GM19023 (cell line): ENCODE measurements at regions not wholly inside any gene's neighbourhood (a gene's known extent, or its start where the extent isn't known, plus 50 kb on each side); places are given as distances from the start of the nearest gene placed in this dataset.

ENCODE experiments used
- ATAC-seq: cut with Tn5 transposase; IDR thresholded peaks from one replicate; pipeline ENCODE4 v1.9.1; 2021; ENCODE audit warnings: mild to moderate bottlenecking, moderate library complexity; ENCODE audit not compliant: unreplicated experiment

DNA sequence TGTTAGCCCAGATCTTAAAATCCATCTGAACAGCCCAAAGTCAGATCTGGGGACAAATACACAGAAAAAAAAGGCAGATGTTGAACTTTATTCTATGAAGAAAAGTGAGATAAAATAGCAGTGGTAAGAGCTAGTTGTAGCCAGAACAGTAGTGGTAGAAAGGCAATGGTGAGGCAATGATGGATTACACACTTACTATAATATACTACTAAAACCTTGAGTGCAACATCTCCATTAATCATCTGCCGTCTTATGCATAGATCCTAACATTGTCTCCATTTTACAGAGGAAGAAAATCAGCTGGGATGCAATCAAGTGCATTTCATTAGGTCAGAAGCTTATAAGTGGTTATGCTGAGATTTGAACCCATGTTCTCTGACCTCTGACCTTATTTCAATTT lies 699.6 kb downstream of the CDH11 start:
- no peak for ATAC-seq

DNA sequence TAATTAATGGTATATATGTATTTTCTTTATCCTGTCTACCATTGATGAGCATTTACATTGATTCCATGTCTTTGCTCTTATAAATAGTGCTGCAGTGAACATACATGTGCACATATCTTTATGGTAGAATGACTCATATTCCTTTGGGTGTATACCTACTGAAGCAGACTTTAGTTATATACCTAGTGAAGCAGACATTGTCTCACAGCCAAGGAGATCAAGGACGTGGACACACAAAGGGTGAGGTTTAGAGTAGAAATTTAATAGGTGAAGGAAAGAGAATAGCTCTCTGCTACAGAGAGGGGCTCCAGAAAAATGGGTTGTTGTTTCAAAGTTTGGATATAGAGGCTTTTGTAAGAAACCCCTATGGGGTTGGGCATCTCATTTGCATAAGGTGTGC lies 700.3 kb downstream of the CDH11 start:
- no peak for ATAC-seq

DNA sequence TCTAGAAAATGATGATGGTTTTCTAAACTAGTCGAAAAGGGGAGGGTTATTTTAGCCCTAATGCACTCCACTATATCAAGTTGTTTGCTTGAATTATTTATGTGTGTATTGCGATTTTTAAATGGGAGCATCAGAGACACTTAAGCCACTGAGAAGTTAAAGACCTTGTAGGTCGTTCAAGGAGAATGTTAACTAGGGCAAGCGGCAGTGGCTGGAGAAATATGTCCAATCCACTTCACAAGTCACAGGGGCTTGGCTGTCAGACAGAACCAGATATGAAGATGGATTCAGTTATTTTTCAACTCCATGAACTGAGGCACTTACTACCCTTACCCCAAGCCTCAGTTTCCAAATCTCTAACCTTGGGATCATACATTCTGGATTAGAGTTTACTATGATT lies 702.0 kb downstream of the CDH11 start:
- ATAC-seq, result no peak

DNA sequence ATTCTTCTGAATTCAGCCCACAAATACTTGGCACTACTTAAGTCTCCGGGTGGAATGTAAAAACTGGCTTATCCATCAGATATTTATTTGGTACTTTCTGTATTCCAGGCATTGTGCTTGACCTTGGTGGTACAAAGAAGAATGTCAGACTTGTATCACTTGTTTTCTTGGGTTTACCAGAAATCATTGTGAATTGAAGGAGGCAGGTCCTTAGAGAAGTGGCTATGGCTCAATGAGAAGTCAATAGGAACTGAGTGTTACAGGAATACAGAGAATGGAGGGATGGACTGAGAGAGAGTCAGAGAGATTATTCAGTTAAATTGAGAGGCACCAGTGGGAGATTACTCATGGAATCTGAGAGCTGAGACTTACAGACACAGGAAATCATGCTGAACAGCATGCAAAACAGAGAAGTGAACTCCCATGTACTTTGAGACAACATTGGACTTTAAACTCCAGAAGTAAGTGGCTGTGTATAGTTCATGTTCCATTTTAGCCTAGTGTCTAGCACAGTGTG lies 704.1 kb downstream of the CDH11 start:
- ATAC-seq, result no peak

DNA sequence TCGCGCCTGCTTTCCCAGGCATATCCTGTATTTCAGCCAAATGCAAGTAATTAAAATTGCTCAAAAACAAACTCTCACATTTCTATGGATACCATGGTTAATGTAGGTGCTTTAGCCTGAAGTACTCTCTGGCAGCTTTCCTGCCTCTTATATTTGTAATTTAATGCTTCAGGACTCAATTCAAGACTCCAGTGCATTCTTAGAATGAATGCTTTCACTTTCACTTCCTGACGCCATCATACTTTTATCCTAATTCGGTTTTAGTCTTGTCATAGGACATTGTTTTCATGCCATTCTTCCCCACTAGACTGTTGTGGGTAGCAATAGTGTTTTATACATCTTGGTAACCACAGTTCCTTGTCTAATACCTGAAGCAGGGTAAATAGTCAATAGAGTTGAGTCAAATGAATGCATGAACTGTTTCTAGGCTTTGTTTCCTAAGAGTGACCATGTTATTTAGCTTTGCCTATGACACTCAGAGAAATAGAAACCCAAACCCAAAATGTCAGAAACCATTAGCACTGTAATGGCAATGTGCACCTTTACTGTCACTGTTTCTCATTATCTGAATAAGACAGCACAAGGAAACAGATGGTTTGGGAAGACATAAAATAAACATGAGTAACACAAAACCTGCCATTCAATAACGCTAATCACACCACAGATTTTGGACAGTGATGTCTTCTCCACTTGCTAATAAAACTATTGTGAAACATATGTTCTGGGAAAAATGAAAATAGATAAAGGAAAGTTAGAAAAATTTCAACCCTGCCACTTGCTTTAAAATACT lies 705.5 kb downstream of the CDH11 start:
- no peak for ATAC-seq

DNA sequence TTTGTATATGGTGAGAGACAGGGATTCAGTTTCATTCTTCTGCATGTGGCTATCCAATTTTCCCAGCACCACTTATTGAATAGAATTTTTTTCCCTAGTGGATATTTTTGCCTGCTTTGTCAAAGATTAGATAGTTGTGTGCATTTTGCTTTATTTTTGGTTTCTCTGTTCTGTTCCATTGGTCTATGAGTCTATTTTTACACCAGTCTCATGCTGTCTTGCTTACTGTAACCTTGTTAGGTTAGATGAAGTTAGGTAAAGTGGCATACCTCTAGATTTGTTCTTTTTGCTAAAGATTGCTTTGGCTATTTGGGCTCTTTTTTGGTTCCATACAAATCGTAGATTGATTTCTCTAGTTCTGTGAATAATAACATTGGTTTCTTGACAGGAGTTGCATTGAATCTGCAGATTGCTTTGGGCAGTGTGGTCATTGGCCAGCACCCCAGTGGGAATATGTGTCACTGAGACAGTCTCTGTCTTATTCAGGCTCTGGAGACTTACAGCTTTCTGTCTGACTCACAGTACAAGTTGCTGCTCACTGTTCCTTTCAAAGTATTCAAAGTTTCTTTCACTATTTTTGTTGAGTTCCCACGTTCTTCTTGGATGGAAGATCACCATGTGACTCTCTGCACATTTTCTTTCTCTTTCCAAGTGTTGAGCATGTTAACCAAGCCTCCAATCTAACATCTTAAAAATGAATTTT lies 709.1 kb downstream of the CDH11 start:
- ATAC-seq, result no peak

DNA sequence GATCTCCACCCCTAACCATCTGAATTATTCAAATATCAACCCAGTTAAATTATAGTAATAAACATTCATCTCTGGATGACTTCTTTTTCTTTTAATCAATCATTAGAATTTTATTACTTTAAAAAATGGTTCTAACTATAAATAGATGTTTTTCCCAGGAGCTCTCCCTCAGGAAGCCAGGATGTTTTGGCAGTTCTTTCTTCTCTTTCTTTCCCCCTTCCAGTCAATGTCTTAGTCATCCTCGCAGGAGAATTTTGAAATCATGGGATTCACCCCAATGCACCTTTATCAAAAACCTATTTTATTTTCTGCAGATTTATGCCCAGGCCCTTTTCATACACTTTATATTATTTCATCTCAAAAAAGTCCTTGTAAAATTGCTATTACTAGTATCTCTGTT lies 711.6 kb downstream of the CDH11 start:
- ATAC-seq, result no peak

DNA sequence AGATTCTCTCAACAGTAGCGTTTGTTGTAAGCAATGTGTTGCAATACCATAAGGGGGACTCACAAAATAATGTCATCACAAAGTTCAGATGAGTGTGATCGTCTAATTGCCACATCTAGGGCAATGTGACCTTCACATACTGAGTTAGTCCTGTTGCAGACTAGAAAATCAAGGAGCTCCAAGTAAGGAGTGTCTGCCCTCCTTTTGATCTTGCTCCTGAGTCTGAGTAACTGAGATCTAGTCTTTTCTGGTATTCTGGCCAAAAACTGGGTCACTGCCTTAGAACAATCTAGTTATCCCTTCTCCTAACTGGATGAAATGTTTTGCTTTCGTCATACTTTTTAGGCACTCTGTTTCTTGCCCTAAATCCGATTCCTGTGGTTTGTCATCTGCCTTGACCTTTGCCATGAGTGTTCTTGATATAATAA lies 712.1 kb downstream of the CDH11 start:
- no peak for ATAC-seq

DNA sequence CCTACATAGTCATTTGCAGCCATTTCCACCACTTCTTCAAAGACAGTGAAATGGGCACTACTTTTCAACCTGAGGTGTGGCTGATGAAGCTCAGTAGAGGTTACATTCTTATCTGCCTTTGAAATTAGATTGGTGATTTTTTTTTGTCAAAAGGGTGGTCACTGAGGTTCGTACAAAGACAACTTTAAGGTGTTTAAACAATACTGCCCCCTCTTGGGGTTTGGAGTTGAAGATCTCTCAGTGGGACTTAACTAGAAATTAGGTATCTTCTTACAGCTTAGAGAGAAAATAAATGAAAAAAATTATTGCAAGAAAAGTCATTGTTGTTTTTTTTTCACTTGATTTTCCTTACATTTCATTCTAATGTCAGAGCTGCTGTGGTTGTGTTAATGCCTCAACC lies 713.2 kb downstream of the CDH11 start:
- ATAC-seq, result no peak

DNA sequence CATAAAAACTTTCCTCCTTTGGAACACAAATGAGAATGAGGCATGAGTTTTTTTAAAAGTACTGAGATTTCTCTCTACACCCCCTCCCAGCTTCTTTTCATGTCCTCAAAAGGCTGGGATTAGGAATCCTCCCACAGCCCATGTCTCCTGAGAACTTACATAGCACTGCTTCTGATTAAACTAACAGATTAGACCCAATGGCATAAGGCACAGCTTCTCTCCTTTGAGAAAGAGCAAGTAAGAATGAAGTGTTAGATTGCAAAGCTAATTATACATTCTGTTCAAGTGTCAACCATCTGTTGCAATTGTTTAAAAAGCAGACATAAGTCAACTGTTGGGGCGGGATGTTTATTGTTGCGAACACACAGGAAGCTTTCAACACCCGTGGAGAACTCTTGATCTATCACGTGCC lies 715.1 kb downstream of the CDH11 start:
- no peak for ATAC-seq

DNA sequence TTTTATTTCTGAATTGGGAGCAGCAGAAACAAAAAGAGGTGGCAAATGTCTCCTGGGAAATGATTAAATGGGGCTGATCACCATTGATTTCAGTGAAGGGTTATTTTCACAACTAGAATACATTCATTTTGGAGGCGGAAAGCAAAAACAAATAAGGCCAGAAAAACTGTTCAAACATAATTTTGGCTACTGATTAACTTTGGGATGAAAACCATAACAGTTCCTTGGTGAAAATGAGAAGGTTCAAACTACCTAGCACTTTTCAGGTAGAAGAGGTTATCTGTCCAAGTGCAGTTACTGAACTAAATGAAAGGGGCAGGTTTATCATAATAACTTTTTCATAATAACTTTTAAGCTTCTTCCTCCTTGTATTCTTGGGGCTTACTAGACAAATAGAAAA lies 718.5 kb downstream of the CDH11 start:
- ATAC-seq, result no peak

DNA sequence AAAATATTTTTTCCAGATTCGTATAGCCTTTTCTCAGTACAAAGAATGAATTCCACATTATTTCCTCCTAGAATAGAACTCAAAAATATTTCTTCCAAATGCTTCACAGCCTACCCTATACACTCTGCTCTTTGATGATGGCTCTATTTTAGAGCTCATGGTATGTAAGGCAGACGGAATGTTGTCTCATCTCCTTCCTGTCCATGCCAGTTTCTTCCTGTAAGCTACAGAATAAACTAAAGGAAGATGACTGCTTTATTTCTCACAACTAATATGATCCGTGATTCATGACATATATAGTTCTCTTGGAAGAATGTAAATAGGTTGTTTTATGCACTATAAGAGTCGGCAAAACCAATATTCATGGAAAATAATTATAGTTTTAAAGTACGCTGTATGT lies 723.1 kb downstream of the CDH11 start:
- no peak for ATAC-seq

DNA sequence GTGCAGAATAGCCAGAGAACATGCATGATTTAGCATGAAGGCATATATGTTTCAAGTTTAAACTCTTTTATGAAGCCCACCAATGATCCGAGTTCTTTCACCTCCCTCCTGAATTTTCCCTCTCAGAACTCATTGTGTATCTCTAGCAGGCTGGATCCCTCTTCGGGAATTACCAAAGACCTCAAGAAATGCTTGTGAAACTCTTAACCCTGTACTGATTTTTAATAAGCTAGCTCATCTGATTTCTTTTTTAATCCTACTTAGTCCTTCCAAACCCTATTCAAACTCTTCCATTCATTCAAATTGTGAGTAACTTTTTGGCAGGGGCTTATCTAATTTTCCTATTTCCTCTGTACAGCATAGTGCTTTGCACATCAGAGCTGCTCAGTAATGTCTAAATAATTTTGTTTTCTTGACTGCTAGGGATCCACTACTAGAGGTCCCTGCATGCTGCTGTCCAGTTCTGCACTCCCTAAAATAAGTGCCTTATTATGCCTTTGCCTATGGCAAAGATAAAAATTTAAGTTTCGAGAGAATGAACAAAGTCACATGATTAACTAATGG lies 723.8 kb downstream of the CDH11 start:
- ATAC-seq, result no peak

DNA sequence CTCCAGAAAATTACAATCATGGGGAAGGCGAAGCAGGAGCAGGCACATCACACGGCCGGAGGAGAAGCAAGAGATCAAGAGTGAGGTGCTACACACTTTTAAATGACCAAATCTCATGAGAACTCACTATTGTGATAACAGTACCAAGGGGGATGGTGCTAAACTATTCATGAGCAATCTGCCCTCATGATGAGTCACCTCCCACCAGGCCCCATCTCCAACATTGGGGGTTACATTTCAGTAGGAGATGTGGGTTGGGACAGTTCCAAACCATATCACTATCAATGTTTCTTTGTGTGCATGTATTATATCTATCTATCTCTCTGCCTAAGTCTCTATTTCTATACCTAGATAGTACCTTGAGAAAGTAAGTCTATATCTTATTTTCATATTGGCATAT lies 724.8 kb downstream of the CDH11 start:
- ATAC-seq, result no peak

DNA sequence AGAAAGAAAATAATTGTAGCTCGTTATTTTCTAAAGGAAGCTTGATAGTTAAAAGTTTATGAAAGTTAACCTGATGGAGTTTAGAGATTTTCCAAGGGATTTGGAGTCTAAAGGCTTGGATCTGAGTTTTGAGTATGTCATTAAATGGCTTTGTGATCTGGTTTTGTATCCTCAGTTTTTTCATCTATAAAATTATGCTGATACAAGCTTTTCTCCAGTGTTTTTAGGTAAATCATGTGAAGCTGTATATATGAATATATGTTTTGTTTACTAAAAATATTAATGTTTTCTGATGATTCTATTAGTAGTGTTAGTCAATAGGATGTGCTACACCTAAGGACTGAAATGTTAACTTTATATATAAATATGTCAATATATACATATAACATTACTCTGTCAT lies 727.8 kb downstream of the CDH11 start:
- no peak for ATAC-seq

DNA sequence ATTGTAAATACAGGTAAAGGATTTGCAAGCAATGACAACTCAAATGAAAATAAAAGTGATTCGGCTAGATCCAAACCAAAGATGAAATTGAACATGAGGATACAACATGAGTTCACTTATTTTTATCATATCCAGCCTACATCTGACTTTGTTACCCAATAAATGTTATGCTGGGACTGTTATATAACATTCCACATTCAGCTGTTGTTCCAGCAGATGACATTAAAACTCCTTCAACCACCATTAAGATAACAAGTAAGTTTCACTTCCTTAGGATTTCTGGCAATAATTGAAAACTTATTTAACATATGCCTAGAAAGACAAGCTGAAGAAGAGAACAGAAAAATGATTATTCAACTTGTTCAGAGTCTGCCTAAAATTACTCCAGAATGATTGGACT lies 729.4 kb downstream of the CDH11 start:
- ATAC-seq, result no peak

DNA sequence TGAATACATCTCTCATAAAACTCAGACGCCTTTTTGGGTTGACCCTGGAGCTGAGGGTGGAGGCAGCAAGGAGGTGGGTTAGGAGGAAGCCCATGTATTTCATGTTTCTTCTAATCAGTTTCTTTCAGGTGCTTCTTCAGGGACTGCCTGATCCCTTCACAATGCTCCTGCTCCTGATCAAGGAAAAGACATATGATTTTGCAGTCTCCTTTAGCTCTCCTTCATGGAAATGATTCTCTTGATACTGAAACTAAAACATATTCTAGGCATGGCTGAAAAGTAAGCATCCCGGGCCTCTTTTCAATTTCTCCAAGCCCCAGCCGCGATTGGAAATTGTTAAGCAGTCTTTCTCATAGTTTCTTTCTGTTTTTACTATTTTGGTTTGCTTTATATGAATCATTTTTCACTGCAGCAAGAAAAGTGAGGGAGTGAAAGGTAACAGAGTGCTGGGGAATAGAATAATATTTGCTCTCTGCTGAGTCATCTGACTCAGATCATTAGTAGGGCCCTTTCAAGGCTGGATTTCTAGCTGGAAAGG lies 730.7 kb downstream of the CDH11 start:
- ATAC-seq, result no peak

DNA sequence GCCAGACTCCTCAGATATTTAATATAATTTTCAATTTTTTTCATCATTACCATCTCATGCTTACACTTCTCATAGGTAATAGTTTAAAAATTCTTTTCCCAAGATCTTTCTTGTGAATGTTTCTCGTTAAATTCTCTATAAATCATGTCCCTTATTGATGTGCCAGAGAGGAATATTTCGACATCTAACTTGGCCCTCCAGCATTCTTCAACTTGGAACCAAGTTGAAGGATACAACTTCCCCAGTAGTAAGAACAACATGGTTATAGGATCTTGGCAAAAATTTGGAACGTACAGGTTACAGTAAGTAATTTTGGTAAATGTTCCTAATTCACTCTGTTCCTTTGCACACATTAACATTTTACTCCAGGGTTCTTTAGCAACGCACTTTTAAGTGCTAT lies 731.8 kb downstream of the CDH11 start:
- no peak for ATAC-seq

DNA sequence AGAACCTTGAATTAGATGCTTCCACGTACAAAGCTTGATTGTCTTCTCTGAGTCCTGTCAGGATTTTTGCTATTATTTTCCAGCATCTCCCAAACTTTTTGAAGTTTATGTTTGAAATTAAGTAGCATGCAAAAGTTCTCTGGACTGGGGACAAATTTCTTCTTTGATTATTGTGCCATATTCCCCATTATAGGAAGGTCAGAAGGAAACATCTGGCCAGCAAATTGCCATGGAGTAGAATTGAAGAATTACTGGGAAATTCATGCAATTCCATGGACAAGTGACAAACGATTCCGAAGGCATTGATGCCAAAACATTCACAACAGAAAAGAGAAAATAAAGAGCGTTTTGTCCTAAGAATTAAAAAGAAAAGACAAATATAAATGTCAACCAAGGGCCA lies 737.2 kb downstream of the CDH11 start:
- no peak for ATAC-seq

DNA sequence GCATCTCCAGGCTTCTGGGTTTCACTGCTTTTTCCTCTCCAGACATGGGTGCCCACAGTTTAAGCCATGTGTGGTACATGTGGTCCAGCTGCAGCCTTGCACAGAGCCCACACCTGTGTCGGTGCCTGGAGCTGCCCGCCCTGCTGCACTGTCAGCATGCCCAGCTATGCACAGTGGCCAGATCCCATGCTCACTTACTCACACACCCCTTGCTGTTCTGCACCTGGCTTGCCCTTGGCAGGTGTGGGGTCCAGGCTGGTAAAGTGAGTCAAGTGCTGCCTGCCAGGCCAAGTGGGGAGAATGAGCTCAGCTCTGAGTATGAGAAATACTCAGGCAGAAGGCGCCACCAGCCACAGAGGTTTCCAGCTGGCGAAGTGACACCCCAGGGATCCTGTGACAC lies 739.9 kb downstream of the CDH11 start:
- no peak for ATAC-seq

DNA sequence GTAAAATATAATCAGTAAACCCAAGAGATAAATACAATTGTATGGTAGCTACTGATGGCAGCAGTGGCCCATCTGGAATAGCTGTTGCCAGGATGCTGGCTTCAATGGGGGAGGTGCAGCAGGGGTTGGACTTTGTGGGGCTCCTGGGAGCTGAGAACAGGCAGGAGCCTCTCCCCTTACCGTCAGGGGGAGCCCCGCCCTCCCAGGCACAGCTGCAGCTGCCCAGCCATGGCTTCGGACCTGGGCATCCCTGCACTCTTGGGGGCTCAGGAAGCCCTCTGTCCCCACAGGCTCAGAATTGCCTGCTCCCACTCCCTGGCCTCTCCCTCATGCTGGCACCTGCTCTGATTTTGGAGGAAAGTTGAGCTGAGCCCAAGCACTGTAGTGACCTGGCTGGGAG lies 741.1 kb downstream of the CDH11 start:
- no peak for ATAC-seq
